Adrenal gland (tissue), 5 donors: ENCODE measurements at regions not wholly inside any gene's neighbourhood (a gene's known extent, or its start where the extent isn't known, plus 50 kb on each side); places are given as distances from the start of the nearest gene placed in this dataset.

Source experiments
- CTCF ChIP-seq, 6 experiments: fragments of 450-650 bp in 4 of 6; fragments of 200-600 bp in 2 of 6; sonication (generic) in 1 of 6; IDR thresholded peaks; 1 replicate in 5 of 6; 2 replicates in 1 of 6; pipeline versions ENCODE4 v1.5.1 to v1.8.0; 2016 to 2021; ENCODE audit warnings: antibody characterized with exemption in 6 of 6, mild to moderate bottlenecking in 2 of 6, moderate library complexity in 1 of 6
- POLR2A ChIP-seq, 2 donors: fragments of 450-650 bp; IDR thresholded peaks; one replicate each; pipeline ENCODE4 v1.6.1; 2017; ENCODE audit warnings: antibody characterized with exemption in 2 of 2, mild to moderate bottlenecking in 2 of 2, moderate library complexity in 1 of 2
- donor health status: DM: no; HTN: no; CAD: no.

GRCh38 chr7:110601710-110602109, 489.2 kb upstream of the LRRN3 start:
- no peak for TF ChIP-seq CTCF (IDR thresholded peaks at IDR 0.05)
- no peak for TF ChIP-seq POLR2A (IDR thresholded peaks at IDR 0.05)
